22Rv1 (cell line): ENCODE measurements at regions not wholly inside any gene's neighbourhood (a gene's known extent, or its start where the extent isn't known, plus 50 kb on each side); places are given as distances from the start of the nearest gene placed in this dataset.

Source experiments
- ZFX ChIP-seq: fragments of 450-650 bp; IDR thresholded peaks from 2 replicates; pipeline ENCODE4 v1.6.1; 2017; ENCODE audit warnings: antibody characterized with exemption, borderline replicate concordance
- TF ChIP-seq, protein P1 (sequence below): fragments of 450-650 bp; IDR thresholded peaks from 2 replicates; pipeline ENCODE4 v1.5.1; 2017; ENCODE audit warnings: mild to moderate bottlenecking

DNA sequence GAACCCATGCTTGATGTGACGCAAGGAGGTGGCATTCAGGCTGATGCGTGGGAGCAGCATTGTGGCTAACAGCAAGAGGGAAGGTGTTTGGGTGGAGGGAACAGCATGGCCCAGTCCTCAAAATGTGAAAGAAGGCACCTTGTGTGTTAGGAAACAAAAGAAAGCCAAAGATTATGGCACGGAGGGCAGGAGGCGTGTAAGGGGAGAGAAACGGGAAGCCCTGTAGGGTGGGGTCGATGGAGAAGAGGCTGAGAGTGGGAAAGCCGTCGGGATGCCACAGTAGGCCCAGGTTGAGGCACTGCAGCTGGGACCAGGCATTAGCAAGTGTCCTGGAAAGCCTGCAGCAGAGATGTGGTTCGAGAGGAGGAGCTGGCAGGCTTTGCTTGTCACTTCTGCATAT, 241.1 kb downstream of the GADD45G start:
- TF ChIP-seq, protein P1, sequence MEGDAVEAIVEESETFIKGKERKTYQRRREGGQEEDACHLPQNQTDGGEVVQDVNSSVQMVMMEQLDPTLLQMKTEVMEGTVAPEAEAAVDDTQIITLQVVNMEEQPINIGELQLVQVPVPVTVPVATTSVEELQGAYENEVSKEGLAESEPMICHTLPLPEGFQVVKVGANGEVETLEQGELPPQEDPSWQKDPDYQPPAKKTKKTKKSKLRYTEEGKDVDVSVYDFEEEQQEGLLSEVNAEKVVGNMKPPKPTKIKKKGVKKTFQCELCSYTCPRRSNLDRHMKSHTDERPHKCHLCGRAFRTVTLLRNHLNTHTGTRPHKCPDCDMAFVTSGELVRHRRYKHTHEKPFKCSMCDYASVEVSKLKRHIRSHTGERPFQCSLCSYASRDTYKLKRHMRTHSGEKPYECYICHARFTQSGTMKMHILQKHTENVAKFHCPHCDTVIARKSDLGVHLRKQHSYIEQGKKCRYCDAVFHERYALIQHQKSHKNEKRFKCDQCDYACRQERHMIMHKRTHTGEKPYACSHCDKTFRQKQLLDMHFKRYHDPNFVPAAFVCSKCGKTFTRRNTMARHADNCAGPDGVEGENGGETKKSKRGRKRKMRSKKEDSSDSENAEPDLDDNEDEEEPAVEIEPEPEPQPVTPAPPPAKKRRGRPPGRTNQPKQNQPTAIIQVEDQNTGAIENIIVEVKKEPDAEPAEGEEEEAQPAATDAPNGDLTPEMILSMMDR = no peak
- no peak for TF ChIP-seq ZFX
